Neural progenitor cell (in vitro differentiated cells): ENCODE measurements at regions not wholly inside any gene's neighbourhood (a gene's known extent, or its start where the extent isn't known, plus 50 kb on each side); places are given as distances from the start of the nearest gene placed in this dataset.

Experiments used
- CTCF ChIP-seq: fragments of 200-600 bp; sonication (generic); IDR thresholded peaks from 2 replicates; pipeline ENCODE4 v1.5.1; 2017; ENCODE audit warnings: antibody characterized with exemption, mild to moderate bottlenecking
- EZH2 ChIP-seq: fragments of 200-600 bp; sonication (generic); IDR thresholded peaks from 2 replicates; pipeline ENCODE4 v1.6.1; 2017; ENCODE audit warnings: antibody characterized with exemption, mild to moderate bottlenecking, moderate library complexity
- EZH2phosphoT487 ChIP-seq: fragments of 200-600 bp; sonication (generic); IDR thresholded peaks from 2 replicates; pipeline ENCODE4 v1.6.1; 2017; ENCODE audit warnings: antibody characterized with exemption

- no peak for TF ChIP-seq CTCF
- no peak for TF ChIP-seq EZH2
- TF ChIP-seq EZH2phosphoT487: no peak
Measured at GRCh38 chr12:67742461-67742860, 93.9 kb downstream of the DYRK2 start.
